ENCODE measurements at regions not wholly inside any gene's neighbourhood (a gene's known extent, or its start where the extent isn't known, plus 50 kb on each side); places are given as distances from the start of the nearest gene placed in this dataset.

DNA sequence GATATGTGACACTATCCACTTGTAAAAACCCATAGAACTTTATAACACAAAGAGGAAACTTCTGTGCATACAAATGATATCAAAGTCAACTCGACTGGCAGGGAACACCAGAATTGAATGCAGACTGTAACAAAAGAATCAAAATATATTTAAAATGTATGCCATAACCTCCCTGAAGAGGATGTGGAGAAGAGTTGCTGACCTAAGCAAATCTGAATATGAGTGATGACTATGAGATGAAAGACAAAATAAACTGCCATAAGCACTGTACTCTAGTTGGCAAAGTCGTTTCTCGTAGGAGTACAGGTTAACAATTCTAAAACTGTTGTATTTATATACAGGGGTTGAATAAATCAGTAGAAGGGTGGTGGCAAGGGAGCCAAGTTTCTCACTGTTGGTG is 482.1 kb downstream of the OCA2 start:
- no peaks in the 10 kb centered on the region for H3K36me3 ChIP-seq (ENCODE audit: insufficient read depth, low read depth, low read length)
- no peaks in the 10 kb centered on the region for H3K9me3 ChIP-seq (ENCODE audit: insufficient read depth, low read depth, low read length)

DNA sequence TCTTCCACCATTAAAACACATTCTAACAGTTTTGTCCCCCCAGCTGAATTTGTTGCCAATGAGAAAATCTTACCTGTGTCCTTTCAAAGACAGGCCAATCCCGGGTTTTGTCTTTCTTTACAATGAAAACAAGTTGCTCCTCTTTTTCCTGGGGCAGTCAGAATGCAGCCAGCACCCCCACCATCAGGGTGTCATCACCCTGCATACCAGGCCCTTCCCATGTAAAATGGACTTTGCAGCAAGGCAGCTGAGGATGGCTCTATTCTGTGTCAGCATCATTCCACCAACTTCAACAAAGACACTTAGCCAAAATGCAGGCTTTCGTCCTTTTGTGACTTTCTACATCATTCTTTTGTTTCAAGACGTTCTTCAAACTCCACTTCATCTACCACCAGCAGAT is 490.9 kb downstream of the OCA2 start:
- H3K4me3 ChIP-seq (ENCODE audit: low read length): no peak overlapping the region
- H3K27me3 ChIP-seq (ENCODE audit: insufficient read depth, low read length): no peaks in the 10 kb centered on the region
- no peak overlapping the region for H3K27ac ChIP-seq (ENCODE audit: low read length)
- H3K36me3 ChIP-seq (ENCODE audit: insufficient read depth, low read depth, low read length): no peaks in the 10 kb centered on the region
- no peaks in the 10 kb centered on the region for H3K4me1 ChIP-seq (ENCODE audit: insufficient read depth, low read length)
- peaks cover 9% of the 10 kb centered on the region; the same call in 1 of the 2 replicates for H3K9me3 ChIP-seq (ENCODE audit: insufficient read depth, low read depth, low read length)
- H3K9ac ChIP-seq (ENCODE audit: low read depth, low read length): no peak overlapping the region

More for the DNA sequence above, 482.1 kb downstream of the OCA2 start:
- Histone ChIP-seq H3K27ac (ENCODE audit: low read length) (no peak overlapping the region), H3K4me1 (ENCODE audit: insufficient read depth, low read length) (no peaks in the 10 kb centered on the region; the same call in 1 of the 2 replicates), H3K4me3 (ENCODE audit: low read length) (no peak overlapping the region), H3K27me3 (ENCODE audit: insufficient read depth, low read length) (no peaks in the 10 kb centered on the region), H3K9ac (ENCODE audit: low read depth, low read length) (no peak overlapping the region)

DNA sequence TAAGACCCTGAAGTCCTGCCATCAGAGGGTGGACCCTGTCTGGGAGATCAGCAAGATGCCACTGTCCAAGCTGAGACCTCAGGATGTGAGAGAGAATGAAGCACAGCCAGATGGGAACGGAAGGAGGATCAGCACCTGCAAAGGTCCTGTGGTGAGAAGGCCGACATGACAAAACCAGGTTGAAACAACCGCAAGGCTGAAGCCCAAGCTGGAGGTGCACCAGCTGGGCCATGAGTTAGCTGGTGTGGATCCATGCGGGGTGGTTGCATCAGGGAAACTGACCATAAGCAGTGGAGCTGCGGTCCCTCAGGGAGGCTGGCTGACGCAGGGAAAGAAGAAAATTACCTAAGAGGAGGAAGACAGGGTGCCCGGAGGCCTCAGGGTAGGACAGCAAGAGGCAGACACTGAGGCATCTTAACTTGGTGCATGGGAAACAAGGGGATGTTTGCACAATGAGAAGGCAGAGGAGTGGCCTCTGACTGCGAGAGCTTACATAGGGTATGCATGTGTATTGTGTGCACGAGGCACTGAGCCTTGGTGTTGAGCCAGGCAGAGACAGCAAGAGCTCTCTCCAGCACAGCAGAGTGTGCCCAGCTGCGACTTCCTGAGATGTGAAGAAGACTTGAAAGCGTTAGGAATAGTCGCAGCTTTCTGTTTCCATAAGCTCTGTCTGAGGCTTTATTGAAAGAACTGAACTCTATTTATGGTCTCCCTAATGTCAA is 497.7 kb downstream of the OCA2 start:
- Histone ChIP-seq H3K27me3 (ENCODE audit: insufficient read depth, low read length) (no peaks in the 10 kb centered on the region), H3K27ac (ENCODE audit: low read length) (no peak overlapping the region), H3K4me1 (ENCODE audit: insufficient read depth, low read length) (peaks cover 5% of the 10 kb centered on the region; the same call in 1 of the 2 replicates), H3K9ac (ENCODE audit: low read depth, low read length) (no peak overlapping the region), H3K9me3 (ENCODE audit: insufficient read depth, low read depth, low read length) (peaks cover 9% of the 10 kb centered on the region; the same call in 1 of the 2 replicates), H3K4me3 (ENCODE audit: low read length) (no peak overlapping the region), H3K36me3 (ENCODE audit: insufficient read depth, low read depth, low read length) (no peaks in the 10 kb centered on the region)

DNA sequence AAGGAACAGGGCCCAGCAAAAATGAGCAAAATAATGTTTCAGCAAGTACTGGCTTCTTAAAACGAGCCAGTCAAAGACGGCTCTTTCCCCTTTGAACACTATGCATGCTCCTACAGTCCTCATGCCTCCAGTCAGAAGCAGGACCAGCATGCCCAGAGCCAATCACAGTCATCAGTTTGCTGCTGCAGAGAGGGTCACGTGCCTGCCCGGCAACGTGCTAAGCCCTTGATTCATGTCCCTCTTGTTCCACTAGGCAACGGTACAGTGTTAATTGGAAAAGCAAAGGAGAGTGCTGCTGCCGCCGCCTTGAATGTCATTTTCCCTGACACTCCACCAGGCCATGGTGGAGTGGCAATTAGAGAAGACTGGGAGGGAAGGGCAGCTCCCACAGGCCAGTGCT is 500.1 kb downstream of the OCA2 start:
- Histone ChIP-seq H3K4me1 (ENCODE audit: insufficient read depth, low read length) (peaks cover 5% of the 10 kb centered on the region; the same call in 1 of the 2 replicates), H3K27me3 (ENCODE audit: insufficient read depth, low read length) (no peaks in the 10 kb centered on the region), H3K9me3 (ENCODE audit: insufficient read depth, low read depth, low read length) (no peaks in the 10 kb centered on the region), H3K36me3 (ENCODE audit: insufficient read depth, low read depth, low read length) (no peaks in the 10 kb centered on the region), H3K4me3 (ENCODE audit: low read length) (no peak overlapping the region), H3K9ac (ENCODE audit: low read depth, low read length) (no peak overlapping the region), H3K27ac (ENCODE audit: low read length) (no peak overlapping the region)

GRCh38 chr15:27598251-27599009 is 500.7 kb downstream of the OCA2 start:
- Histone ChIP-seq H3K36me3 (ENCODE audit: insufficient read depth, low read depth, low read length) (no peaks in the 10 kb centered on the region), H3K27ac (ENCODE audit: low read length) (no peak overlapping the region), H3K9me3 (ENCODE audit: insufficient read depth, low read depth, low read length) (no peaks in the 10 kb centered on the region), H3K27me3 (ENCODE audit: insufficient read depth, low read length) (no peaks in the 10 kb centered on the region), H3K9ac (ENCODE audit: low read depth, low read length) (no peak overlapping the region), H3K4me3 (ENCODE audit: low read length) (no peak overlapping the region), H3K4me1 (ENCODE audit: insufficient read depth, low read length) (peaks cover 5% of the 10 kb centered on the region; the same call in 1 of the 2 replicates)

GRCh38 chr15:27595211-27595610 is 503.9 kb downstream of the OCA2 start:
- Histone ChIP-seq H3K4me1 (ENCODE audit: insufficient read depth, low read length) (no peaks in the 10 kb centered on the region), H3K9ac (ENCODE audit: low read depth, low read length) (no peak overlapping the region), H3K9me3 (ENCODE audit: insufficient read depth, low read depth, low read length) (no peaks in the 10 kb centered on the region), H3K27ac (ENCODE audit: low read length) (no peak overlapping the region), H3K4me3 (ENCODE audit: low read length) (no peak overlapping the region), H3K27me3 (ENCODE audit: insufficient read depth, low read length) (no peaks in the 10 kb centered on the region), H3K36me3 (ENCODE audit: insufficient read depth, low read depth, low read length) (no peaks in the 10 kb centered on the region)

GRCh38 chr15:27592036-27592760 is 506.9 kb downstream of the OCA2 start:
- no peak overlapping the region for H3K27ac ChIP-seq (ENCODE audit: low read length)
- no peaks in the 10 kb centered on the region for H3K27me3 ChIP-seq (ENCODE audit: insufficient read depth, low read length)
- no peaks in the 10 kb centered on the region for H3K9me3 ChIP-seq (ENCODE audit: insufficient read depth, low read depth, low read length)
- H3K9ac ChIP-seq (ENCODE audit: low read depth, low read length): no peak overlapping the region
- H3K4me1 ChIP-seq (ENCODE audit: insufficient read depth, low read length): no peaks in the 10 kb centered on the region
- no peaks in the 10 kb centered on the region for H3K36me3 ChIP-seq (ENCODE audit: insufficient read depth, low read depth, low read length)
- no peak overlapping the region for H3K4me3 ChIP-seq (ENCODE audit: low read length)
